Ishikawa (cell line): ENCODE measurements at regions not wholly inside any gene's neighbourhood (a gene's known extent, or its start where the extent isn't known, plus 50 kb on each side); places are given as distances from the start of the nearest gene placed in this dataset.

Source experiments
- CEBPB ChIP-seq: IDR thresholded peaks from 2 replicates; pipeline ENCODE4 v1.6.1; 2012
- CREB1 ChIP-seq: IDR thresholded peaks from 2 replicates; pipeline ENCODE4 v1.6.1; 2012; ENCODE audit warnings: low read depth
- EGR1 ChIP-seq: IDR thresholded peaks from 2 replicates; pipeline ENCODE4 v1.6.1; 2012
- EP300 ChIP-seq: IDR thresholded peaks from 2 replicates; pipeline ENCODE4 v1.6.1; 2012; ENCODE audit warnings: borderline replicate concordance
- FOXM1 ChIP-seq: IDR thresholded peaks from 2 replicates; pipeline ENCODE4 v1.6.1; 2012; ENCODE audit warnings: low read depth, borderline replicate concordance
- NFIC ChIP-seq: IDR thresholded peaks from 2 replicates; pipeline ENCODE4 v1.6.1; 2012
- RAD21 ChIP-seq: IDR thresholded peaks from 2 replicates; pipeline ENCODE4 v1.6.1; 2012; ENCODE audit warnings: low read depth
- TAF1 ChIP-seq: IDR thresholded peaks from 2 replicates; pipeline ENCODE4 v1.6.1; 2012; ENCODE audit warnings: low read depth, mild to moderate bottlenecking
- TCF12 ChIP-seq: IDR thresholded peaks from 2 replicates; pipeline ENCODE4 v1.6.1; 2012; ENCODE audit warnings: low read depth
- TEAD4 ChIP-seq: IDR thresholded peaks from 2 replicates; pipeline ENCODE4 v1.6.1; 2012
- YY1 ChIP-seq: IDR thresholded peaks from 2 replicates; pipeline ENCODE4 v1.6.1; 2012; ENCODE audit warnings: low read depth
- ZBTB7A ChIP-seq: IDR thresholded peaks from 2 replicates; pipeline ENCODE4 v1.6.1; 2012; ENCODE audit warnings: low read depth
- TF ChIP-seq, protein P1 (sequence below): IDR thresholded peaks from 2 replicates; pipeline ENCODE4 v1.6.1; 2012
- TF ChIP-seq, protein P2 (sequence below): IDR thresholded peaks from 2 replicates; pipeline ENCODE4 v1.6.1; 2012; ENCODE audit warnings: low read depth, mild to moderate bottlenecking
- TF ChIP-seq, protein P3 (sequence below): IDR thresholded peaks from 2 replicates; pipeline ENCODE4 v1.6.1; 2012

DNA sequence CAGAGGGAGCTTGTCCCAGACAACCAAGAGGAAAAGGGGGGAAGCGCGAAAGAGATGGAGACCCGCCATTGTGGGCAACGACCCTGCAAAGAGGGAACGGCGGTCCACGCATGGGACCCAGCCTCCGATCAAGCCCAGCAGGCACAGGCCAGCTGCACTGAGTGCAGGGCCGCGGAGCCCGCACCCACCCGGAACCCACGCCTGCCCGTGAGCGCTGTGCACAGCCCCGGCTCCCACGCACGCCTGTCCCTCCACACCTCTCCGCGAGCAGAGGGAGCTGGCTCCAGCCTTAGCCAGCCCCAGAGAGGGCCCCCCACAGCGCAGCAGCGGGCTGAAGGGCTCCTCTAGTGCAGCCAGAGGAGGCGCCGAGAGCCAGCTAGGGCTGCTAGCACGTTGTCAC lies 416.5 kb downstream of the DMRTA1 start:
- TF ChIP-seq TEAD4 (no peak), FOXM1 (no peak), RAD21 (no peak), EP300 (no peak), CREB1 (no peak), YY1 (no peak), TAF1 (no peak), NFIC (no peak), CEBPB (no peak), TCF12 (no peak), EGR1 (no peak), ZBTB7A (no peak)
- TF ChIP-seq, protein P1, sequence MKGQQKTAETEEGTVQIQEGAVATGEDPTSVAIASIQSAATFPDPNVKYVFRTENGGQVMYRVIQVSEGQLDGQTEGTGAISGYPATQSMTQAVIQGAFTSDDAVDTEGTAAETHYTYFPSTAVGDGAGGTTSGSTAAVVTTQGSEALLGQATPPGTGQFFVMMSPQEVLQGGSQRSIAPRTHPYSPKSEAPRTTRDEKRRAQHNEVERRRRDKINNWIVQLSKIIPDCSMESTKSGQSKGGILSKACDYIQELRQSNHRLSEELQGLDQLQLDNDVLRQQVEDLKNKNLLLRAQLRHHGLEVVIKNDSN: no peak
- TF ChIP-seq, protein P2, sequence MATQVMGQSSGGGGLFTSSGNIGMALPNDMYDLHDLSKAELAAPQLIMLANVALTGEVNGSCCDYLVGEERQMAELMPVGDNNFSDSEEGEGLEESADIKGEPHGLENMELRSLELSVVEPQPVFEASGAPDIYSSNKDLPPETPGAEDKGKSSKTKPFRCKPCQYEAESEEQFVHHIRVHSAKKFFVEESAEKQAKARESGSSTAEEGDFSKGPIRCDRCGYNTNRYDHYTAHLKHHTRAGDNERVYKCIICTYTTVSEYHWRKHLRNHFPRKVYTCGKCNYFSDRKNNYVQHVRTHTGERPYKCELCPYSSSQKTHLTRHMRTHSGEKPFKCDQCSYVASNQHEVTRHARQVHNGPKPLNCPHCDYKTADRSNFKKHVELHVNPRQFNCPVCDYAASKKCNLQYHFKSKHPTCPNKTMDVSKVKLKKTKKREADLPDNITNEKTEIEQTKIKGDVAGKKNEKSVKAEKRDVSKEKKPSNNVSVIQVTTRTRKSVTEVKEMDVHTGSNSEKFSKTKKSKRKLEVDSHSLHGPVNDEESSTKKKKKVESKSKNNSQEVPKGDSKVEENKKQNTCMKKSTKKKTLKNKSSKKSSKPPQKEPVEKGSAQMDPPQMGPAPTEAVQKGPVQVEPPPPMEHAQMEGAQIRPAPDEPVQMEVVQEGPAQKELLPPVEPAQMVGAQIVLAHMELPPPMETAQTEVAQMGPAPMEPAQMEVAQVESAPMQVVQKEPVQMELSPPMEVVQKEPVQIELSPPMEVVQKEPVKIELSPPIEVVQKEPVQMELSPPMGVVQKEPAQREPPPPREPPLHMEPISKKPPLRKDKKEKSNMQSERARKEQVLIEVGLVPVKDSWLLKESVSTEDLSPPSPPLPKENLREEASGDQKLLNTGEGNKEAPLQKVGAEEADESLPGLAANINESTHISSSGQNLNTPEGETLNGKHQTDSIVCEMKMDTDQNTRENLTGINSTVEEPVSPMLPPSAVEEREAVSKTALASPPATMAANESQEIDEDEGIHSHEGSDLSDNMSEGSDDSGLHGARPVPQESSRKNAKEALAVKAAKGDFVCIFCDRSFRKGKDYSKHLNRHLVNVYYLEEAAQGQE: no peak
- TF ChIP-seq, protein P3, sequence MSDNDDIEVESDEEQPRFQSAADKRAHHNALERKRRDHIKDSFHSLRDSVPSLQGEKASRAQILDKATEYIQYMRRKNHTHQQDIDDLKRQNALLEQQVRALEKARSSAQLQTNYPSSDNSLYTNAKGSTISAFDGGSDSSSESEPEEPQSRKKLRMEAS: no peak

DNA sequence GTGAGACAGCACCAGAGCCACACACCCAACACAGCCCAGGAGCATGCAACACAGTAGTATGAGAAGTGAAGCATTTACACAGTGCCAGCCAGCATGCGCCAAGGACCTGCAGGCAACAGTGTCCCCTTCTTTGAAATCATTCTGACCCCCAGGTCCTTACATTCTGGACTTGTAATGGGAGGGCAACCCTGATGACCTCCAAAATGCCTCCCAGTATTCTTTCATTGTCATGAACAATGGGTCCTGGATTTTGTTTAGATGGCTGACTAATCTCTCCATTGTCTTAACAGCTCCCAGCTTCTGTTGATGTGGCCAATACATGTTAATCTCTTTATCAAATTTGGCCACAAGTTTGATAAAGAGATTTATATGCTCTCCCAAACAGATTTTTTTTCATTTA lies 417.1 kb downstream of the DMRTA1 start:
- no peak for TF ChIP-seq YY1
- TF ChIP-seq NFIC: no peak
- TF ChIP-seq, protein P2: no peak
- no peak for TF ChIP-seq EGR1
- no peak for TF ChIP-seq FOXM1
- TF ChIP-seq, protein P3: no peak
- no peak for TF ChIP-seq CEBPB
- TF ChIP-seq TEAD4: no peak
- TF ChIP-seq RAD21: no peak
- no peak for TF ChIP-seq TAF1
- no peak for TF ChIP-seq CREB1
- TF ChIP-seq ZBTB7A: no peak
- no peak for TF ChIP-seq EP300
- TF ChIP-seq, protein P1: no peak
- no peak for TF ChIP-seq TCF12

DNA sequence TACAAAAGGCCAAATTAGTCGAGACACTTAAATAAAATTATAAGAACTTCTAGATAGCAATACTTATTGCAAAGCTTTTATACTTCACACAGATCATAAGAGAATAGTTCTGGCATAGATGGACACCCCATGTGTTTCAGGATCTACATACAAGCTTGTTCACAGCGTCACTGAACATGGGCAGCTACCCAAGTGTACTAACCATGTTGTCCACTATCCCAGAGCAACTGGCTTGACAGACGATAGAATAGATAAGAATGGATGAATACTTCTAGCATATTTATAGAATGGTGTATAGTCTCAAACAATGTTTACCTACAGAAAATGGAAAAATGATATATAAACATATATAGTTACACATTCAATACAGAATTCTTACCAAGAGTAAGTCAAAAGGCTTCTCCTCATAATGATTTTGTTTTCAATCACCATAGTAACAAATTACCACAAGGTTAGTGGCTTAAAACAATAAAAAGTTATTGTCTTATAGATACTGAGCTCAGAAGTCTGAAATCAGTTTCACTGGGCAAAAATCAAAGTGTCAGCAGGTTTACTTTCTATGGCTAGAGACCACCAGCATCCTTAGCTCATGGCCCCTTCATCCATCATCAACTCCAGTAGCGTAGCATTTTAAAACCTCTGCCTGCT lies 446.7 kb downstream of the DMRTA1 start:
- TF ChIP-seq YY1: no peak
- no peak for TF ChIP-seq FOXM1
- no peak for TF ChIP-seq NFIC
- no peak for TF ChIP-seq TAF1
- no peak for TF ChIP-seq CREB1
- no peak for TF ChIP-seq RAD21
- TF ChIP-seq, protein P1: no peak
- TF ChIP-seq ZBTB7A: no peak
- no peak for TF ChIP-seq TEAD4
- TF ChIP-seq TCF12: no peak
- no peak for TF ChIP-seq CEBPB
- TF ChIP-seq, protein P3: no peak
- TF ChIP-seq EP300: no peak

DNA sequence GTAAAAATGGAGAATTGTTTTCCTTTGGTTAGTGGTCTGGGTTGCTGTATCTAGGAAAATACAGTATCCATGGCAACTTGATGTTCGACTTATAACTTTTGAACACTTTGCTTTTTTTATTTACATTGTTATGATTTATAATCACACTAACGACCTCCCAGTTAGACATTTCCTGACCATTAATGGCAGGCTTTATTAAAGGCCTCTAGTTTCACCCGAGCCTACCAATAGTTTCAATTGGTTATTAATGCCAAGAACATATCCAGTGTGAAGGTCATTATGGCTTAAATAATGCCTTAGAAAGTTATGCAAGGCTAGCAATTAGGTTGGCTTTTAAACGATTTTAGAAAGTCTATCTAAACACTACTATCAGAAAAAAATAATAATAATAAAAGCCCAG lies 452.0 kb downstream of the DMRTA1 start:
- TF ChIP-seq, protein P2: no peak
- TF ChIP-seq NFIC (no peak), TCF12 (no peak), EGR1 (no peak)
